HepG2 (cell line): ENCODE measurements at regions not wholly inside any gene's neighbourhood (a gene's known extent, or its start where the extent isn't known, plus 50 kb on each side); places are given as distances from the start of the nearest gene placed in this dataset.

ENCODE experiments used
- ATAC-seq: fragments of 200-7000 bp; cut with Tn5 transposase; 3 replicates; pipeline ENCODE4 v1.9.1; 2020; ENCODE audit warnings: mild to moderate bottlenecking, moderate library complexity
- BruUV-seq: library from RNA; stranded (reverse); fragments of 400-500 nt; replicated peaks from 2 replicates; lab custom pipeline; 2021; lab: Mats Ljungman, UMichigan
- CTCF ChIA-PET: fragments of 300-600 bp; formaldehyde crosslinking; extraction: SDS; loops from one replicate; lab custom pipeline; 2021; ENCODE audit warnings: low total read pairs, inconsistent platforms, low intra/inter-chr PET ratio; lab: Yijun Ruan, JAX
- POLR2A ChIA-PET: fragments of 350-600 bp; sonication (Branson Sonifier 250); formaldehyde crosslinking; loops from one replicate; lab custom pipeline; 2020; ENCODE audit warnings: antibody characterized with exemption, inconsistent platforms; lab: Yijun Ruan, JAX
- DNase-seq: peaks from one replicate; pipeline ENCODE4 v3.0.0-alpha.2; 2015; ENCODE audit warnings: low spot score
- FAIRE-seq: peaks from 3 replicates; lab custom pipeline; 2011; peaks lifted over from hg19 to GRCh38; lab: Jason Lieb, UNC
- H2AFZ ChIP-seq: one replicate; pipeline ENCODE4 v1.6.1; 2011; ENCODE audit warnings: low read length, inconsistent platforms
- H3K27ac ChIP-seq: fragments of 300-600 bp; 3 replicates; pipeline ENCODE4 v1.8.0; 2011; ENCODE audit warnings: mixed run types, mild to moderate bottlenecking, mixed read lengths, low read length, inconsistent platforms; ENCODE audit not compliant: insufficient read depth; ENCODE audit errors: extremely low read length
- H3K27me3 ChIP-seq, 2 experiments: fragments of 200-600 bp in 1 of 2; 2 replicates in 1 of 2; 3 replicates in 1 of 2; pipeline versions ENCODE4 v1.6.0 to v1.8.0; 2011; ENCODE audit warnings: low read length in 2 of 2, mild to moderate bottlenecking in 2 of 2, moderate library complexity in 2 of 2, inconsistent platforms in 1 of 2; ENCODE audit not compliant: insufficient read depth in 2 of 2, control insufficient read depth in 1 of 2
- H3K36me3 ChIP-seq, 2 experiments: fragments of 200-600 bp in 1 of 2; replicated peaks in 1 of 2; 2 replicates in 1 of 2; 3 replicates in 1 of 2; pipeline versions ENCODE4 v1.5.1 to v1.8.0; 2011; ENCODE audit warnings: low read length in 2 of 2, inconsistent platforms in 1 of 2; ENCODE audit not compliant: insufficient read depth in 2 of 2, control insufficient read depth in 1 of 2
- H3K4me1 ChIP-seq: 2 replicates; pipeline ENCODE4 v1.5.1; 2012; ENCODE audit warnings: low read length, inconsistent platforms; ENCODE audit not compliant: insufficient read depth
- H3K4me2 ChIP-seq: 2 replicates; pipeline ENCODE4 v1.6.0; 2011; ENCODE audit warnings: low read depth, low read length, inconsistent platforms
- H3K4me3 ChIP-seq, 3 experiments: fragments of 200-600 bp in 1 of 3; sonication (generic), shearing (Covaris generic) in 1 of 3; replicated peaks in 1 of 3; 2 replicates each; pipeline ENCODE4 v1.5.1; 2011 to 2016; ENCODE audit warnings: low read length in 3 of 3, inconsistent platforms in 2 of 3, low read depth in 2 of 3, mild to moderate bottlenecking in 2 of 3, control low read depth in 1 of 3, mixed read lengths in 1 of 3; ENCODE audit not compliant: insufficient read depth in 1 of 3
- H3K79me2 ChIP-seq: one replicate; pipeline ENCODE4 v1.6.1; 2011; ENCODE audit warnings: low read length, inconsistent platforms; ENCODE audit not compliant: insufficient read depth
- H3K9ac ChIP-seq: 2 replicates; pipeline ENCODE4 v1.6.0; 2011; ENCODE audit warnings: mild to moderate bottlenecking, low read depth, low read length, inconsistent platforms; ENCODE audit not compliant: insufficient read depth
- H3K9me3 ChIP-seq: 2 replicates; pipeline ENCODE4 v1.5.1; 2012; ENCODE audit warnings: mild to moderate bottlenecking, low read length
- H4K20me1 ChIP-seq: 2 replicates; pipeline ENCODE4 v1.6.0; 2011; ENCODE audit warnings: inconsistent platforms, mild to moderate bottlenecking, low read length, moderate library complexity; ENCODE audit not compliant: insufficient read depth
- ETV5 ChIP-seq: IDR thresholded peaks from 2 replicates; pipeline ENCODE4 v1.6.1; 2018; ENCODE audit warnings: missing biosample characterization, missing genetic modification reagents, inconsistent platforms, borderline replicate concordance
- HDAC6 ChIP-seq: fragments of 200-600 bp; sonication (generic); IDR thresholded peaks from 2 replicates; pipeline ENCODE4 v1.7.0; 2017; ENCODE audit warnings: mild to moderate bottlenecking, antibody characterized with exemption, low read length, low read depth
- KLF12 ChIP-seq: sonication (generic); formaldehyde crosslinking; IDR thresholded peaks from 2 replicates; pipeline ENCODE4 v1.4.0; 2020; ENCODE audit warnings: missing genetic modification reagents, borderline replicate concordance
- PATZ1 ChIP-seq: sonication (generic); formaldehyde crosslinking; IDR thresholded peaks from 2 replicates; pipeline ENCODE4 v1.4.0; 2020; ENCODE audit warnings: missing genetic modification reagents
- RXRA ChIP-seq: sonication (generic); formaldehyde crosslinking; IDR thresholded peaks from 2 replicates; pipeline ENCODE4 v1.5.1; 2020; ENCODE audit warnings: missing genetic modification reagents
- SALL2 ChIP-seq: sonication (generic); formaldehyde crosslinking; IDR thresholded peaks from 2 replicates; pipeline ENCODE4 v1.8.1; 2023; ENCODE audit warnings: mild to moderate bottlenecking, missing genetic modification reagents, inconsistent platforms
- SMARCC2 ChIP-seq: fragments of 450-650 bp; IDR thresholded peaks from 2 replicates; pipeline ENCODE4 v1.6.1; 2017; ENCODE audit warnings: antibody characterized with exemption, mild to moderate bottlenecking
- TBL1XR1 ChIP-seq: fragments of 150-350 bp; IDR thresholded peaks from 2 replicates; pipeline ENCODE4 v1.6.1; 2014; ENCODE audit warnings: borderline replicate concordance, low read length; ENCODE audit not compliant: partially characterized antibody
- TERF1 ChIP-seq: sonication (generic); formaldehyde crosslinking; IDR thresholded peaks from 2 replicates; pipeline ENCODE4 v1.8.0; 2022; ENCODE audit warnings: mild to moderate bottlenecking, missing genetic modification reagents, moderate library complexity
- TRIM22 ChIP-seq: fragments of 450-650 bp; IDR thresholded peaks from 2 replicates; pipeline ENCODE4 v1.6.1; 2017
- ZBTB26 ChIP-seq: IDR thresholded peaks from 2 replicates; pipeline ENCODE4 v1.6.1; 2016; ENCODE audit warnings: missing compliant biosample characterization, missing genetic modification reagents, borderline replicate concordance
- ZFAT ChIP-seq: sonication (generic); formaldehyde crosslinking; conservative IDR thresholded peaks from 2 replicates; pipeline ENCODE4 v1.8.1; 2023; ENCODE audit warnings: missing genetic modification reagents, inconsistent platforms
- ZFY ChIP-seq: sonication (generic); formaldehyde crosslinking; IDR thresholded peaks from 2 replicates; pipeline ENCODE4 v1.4.0; 2020; ENCODE audit warnings: missing genetic modification reagents
- ZNF160 ChIP-seq: sonication (generic); formaldehyde crosslinking; IDR thresholded peaks from 2 replicates; pipeline ENCODE4 v1.8.0; 2022; ENCODE audit warnings: mild to moderate bottlenecking, inconsistent platforms, missing genetic modification reagents
- ZNF274 ChIP-seq: sonication (generic); formaldehyde crosslinking; IDR thresholded peaks from 2 replicates; pipeline ENCODE4 v1.5.1; 2020; ENCODE audit warnings: mild to moderate bottlenecking, missing genetic modification reagents
- ZNF343 ChIP-seq: sonication (generic); formaldehyde crosslinking; IDR thresholded peaks from 2 replicates; pipeline ENCODE4 v1.4.0; 2020; ENCODE audit warnings: mild to moderate bottlenecking, missing genetic modification reagents
- ZNF414 ChIP-seq: sonication (generic); formaldehyde crosslinking; IDR thresholded peaks from 2 replicates; pipeline ENCODE4 v1.5.0; 2020; ENCODE audit warnings: missing genetic modification reagents
- ZNF468 ChIP-seq: sonication (generic); formaldehyde crosslinking; IDR thresholded peaks from 2 replicates; pipeline ENCODE4 v1.8.0; 2022; ENCODE audit warnings: mild to moderate bottlenecking, moderate library complexity, missing genetic modification reagents
- ZNF543 ChIP-seq: sonication (generic); formaldehyde crosslinking; IDR thresholded peaks from 2 replicates; pipeline ENCODE4 v1.4.0; 2020; ENCODE audit warnings: mild to moderate bottlenecking, missing genetic modification reagents
- ZNF674 ChIP-seq: sonication (generic); formaldehyde crosslinking; IDR thresholded peaks from 2 replicates; pipeline ENCODE4 v1.5.0; 2020; ENCODE audit warnings: low read depth, mild to moderate bottlenecking, missing genetic modification reagents
- WGBS: methylation state at CpG from one replicate; pipeline ENCODE4 v1.1.6; 2017; ENCODE audit warnings: low lambda C conversion rate; 5-methylcytosine and 5-hydroxymethylcytosine counted together
- in situ Hi-C: cut with HindIII; loops from 2 replicates; pipeline ENCODE4 v1.10.0; 2017; ENCODE audit warnings: low pct_unique_long_range_greater_than_20kb; ENCODE audit not compliant: extremely low pct_ligation_motif_present
- intact Hi-C: fragments of 100-400 bp; cut with micrococcal nuclease; formaldehyde crosslinking; loops from one replicate; pipeline ENCODE4 v1.10.0; 2022; ENCODE audit not compliant: unreplicated experiment

GRCh38 chr12:58140395-58140794 lies 199.0 kb downstream of the ATP23 start (continued):
- no peak for TF ChIP-seq ZNF343 (CRISPR knock-in tag)
- no peak for TF ChIP-seq TBL1XR1
- no peak for TF ChIP-seq ZNF468 (CRISPR knock-in tag)
- TF ChIP-seq ZNF543 (CRISPR knock-in tag): no peak
- TF ChIP-seq TRIM22: no peak

- no peak overlapping the region for H3K9ac ChIP-seq
- no peak overlapping the region for H3K27ac ChIP-seq
- H3K4me1 ChIP-seq: no peaks in the 10 kb centered on the region
- no peak overlapping the region for H3K4me2 ChIP-seq
- no peaks in the 10 kb centered on the region for H3K27me3 ChIP-seq
- in situ Hi-C loops (no loop called here), intact Hi-C loops (no loop called here)
- ChIA-PET CTCF (no interaction called here), POLR2A (no interaction called here)
- no peak overlapping the region for H2AFZ ChIP-seq
- no peak overlapping the region for H3K4me3 ChIP-seq
- no peak for DNase-seq
- ATAC-seq: no peak
- no TSS peak for BruUV-seq
- no peaks in the 10 kb centered on the region for H3K9me3 ChIP-seq
- FAIRE-seq: no peak
- no peaks in the 10 kb centered on the region for H4K20me1 ChIP-seq
- no peaks in the 10 kb centered on the region for H3K79me2 ChIP-seq
- 12% methylated on average over 2 of the region's 2 CpGs for WGBS
- H3K36me3 ChIP-seq: no peaks in the 10 kb centered on the region
- TF ChIP-seq SALL2 (no peak), HDAC6 (no peak), ZNF414 (CRISPR knock-in tag) (no peak), ZNF160 (CRISPR knock-in tag) (no peak), PATZ1 (CRISPR knock-in tag) (no peak), ETV5 (CRISPR knock-in tag) (no peak), RXRA (no peak), ZNF274 (CRISPR knock-in tag) (no peak), SMARCC2 (no peak), ZBTB26 (CRISPR knock-in tag) (no peak), ZNF674 (CRISPR knock-in tag) (no peak), ZFAT (CRISPR knock-in tag) (no peak), KLF12 (CRISPR knock-in tag) (no peak), ZFY (no peak), TERF1 (CRISPR knock-in tag) (no peak)
Measured at GRCh38 chr12:58142991-58143390, 201.6 kb downstream of the ATP23 start.
